ENCODE measurements at regions not wholly inside any gene's neighbourhood (a gene's known extent, or its start where the extent isn't known, plus 50 kb on each side); places are given as distances from the start of the nearest gene placed in this dataset.

DNA sequence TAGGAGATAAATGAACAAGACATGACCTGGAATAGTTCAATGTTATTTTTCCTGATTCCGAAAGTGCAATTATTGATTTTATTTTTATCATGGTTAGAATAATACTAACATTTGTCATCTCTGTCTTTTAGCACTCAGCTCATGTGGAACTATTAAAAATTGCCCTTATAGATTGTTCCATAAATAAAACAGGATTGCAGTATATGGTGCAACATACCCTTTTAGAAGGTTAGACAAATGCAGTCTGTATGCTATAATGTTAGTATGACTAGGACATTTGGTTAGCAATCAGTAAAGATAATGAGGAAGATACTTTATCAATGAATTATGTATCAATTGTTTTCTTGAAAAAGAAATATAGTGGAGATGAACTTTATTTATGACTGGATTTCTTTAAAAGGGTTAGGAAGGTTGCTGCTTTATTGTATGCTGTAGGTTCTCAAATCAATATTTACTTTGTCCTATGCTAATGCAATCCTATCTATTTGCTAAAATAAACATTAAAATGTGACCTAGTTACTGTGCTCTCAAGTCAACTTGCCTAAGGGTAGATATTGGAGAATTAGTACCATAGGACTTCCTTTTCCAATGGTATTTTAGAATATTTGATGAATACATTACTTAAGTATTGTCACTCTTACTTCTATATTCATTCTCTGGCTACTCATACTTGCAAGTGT lies 348.9 kb upstream of the ISL1 start:
- DNase-seq (no peak), ATAC-seq (no peak)
- no peaks in the 10 kb centered on the region for H3K9me3 ChIP-seq
- H3K27me3 ChIP-seq, result no peaks in the 10 kb centered on the region
- intact Hi-C loops (cut with DNase I), result no loop called here
- H3K27ac ChIP-seq, result no peak overlapping the region
- no peak overlapping the region for H3K4me3 ChIP-seq
- no peaks in the 10 kb centered on the region for H3K36me3 ChIP-seq
- no peaks in the 10 kb centered on the region for H3K4me1 ChIP-seq
- TF ChIP-seq, protein P1, sequence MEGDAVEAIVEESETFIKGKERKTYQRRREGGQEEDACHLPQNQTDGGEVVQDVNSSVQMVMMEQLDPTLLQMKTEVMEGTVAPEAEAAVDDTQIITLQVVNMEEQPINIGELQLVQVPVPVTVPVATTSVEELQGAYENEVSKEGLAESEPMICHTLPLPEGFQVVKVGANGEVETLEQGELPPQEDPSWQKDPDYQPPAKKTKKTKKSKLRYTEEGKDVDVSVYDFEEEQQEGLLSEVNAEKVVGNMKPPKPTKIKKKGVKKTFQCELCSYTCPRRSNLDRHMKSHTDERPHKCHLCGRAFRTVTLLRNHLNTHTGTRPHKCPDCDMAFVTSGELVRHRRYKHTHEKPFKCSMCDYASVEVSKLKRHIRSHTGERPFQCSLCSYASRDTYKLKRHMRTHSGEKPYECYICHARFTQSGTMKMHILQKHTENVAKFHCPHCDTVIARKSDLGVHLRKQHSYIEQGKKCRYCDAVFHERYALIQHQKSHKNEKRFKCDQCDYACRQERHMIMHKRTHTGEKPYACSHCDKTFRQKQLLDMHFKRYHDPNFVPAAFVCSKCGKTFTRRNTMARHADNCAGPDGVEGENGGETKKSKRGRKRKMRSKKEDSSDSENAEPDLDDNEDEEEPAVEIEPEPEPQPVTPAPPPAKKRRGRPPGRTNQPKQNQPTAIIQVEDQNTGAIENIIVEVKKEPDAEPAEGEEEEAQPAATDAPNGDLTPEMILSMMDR (IDR thresholded peaks at IDR 0.05), result no peak

DNA sequence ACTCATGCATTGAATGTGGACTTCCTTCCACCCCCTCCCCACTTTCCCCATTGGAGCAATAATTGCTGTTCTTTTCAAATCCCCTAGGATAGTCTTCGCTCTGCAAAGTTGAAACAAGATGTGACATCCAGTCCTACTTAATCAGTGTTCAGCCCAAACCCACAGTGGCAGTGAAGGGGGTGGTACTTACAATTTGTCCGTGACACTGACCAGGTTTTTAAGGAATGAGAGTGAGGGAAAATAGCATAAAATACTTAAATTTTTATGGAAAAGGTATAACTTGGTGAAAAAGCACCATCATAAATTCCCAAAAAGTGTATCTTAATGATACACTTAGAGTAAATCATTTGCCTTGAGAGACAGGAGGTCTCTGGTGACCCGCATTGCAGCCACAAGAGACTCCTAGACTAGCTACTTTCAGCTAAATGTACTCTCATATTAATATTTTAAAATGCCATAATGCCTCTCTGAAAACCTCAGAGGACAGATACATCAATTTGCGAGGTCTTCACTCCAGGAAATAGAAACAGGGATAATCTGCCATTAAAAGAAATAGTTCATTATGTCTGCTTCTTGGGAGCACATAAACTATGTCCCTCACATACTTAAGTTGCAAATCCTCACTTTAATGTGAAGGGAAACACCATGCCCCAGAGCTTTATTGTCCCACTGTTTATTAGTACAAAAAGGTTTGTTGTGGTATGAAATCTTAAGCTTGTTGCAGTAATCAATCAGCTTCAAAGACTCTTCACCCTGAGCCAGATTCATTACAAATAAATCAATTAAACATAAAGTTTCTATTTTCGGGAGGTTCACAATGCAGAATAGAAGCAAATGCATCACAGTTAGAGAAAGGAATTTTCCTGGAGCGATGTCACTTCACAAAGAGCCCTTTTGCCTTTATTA lies 343.6 kb upstream of the ISL1 start:
- DNase-seq (no peak), ATAC-seq (no peak)
- H3K9me3 ChIP-seq, result no peaks in the 10 kb centered on the region
- no peak overlapping the region for H3K27ac ChIP-seq
- TF ChIP-seq, protein P1 (IDR thresholded peaks at IDR 0.05), result no peak
- H3K36me3 ChIP-seq, result no peaks in the 10 kb centered on the region
- H3K27me3 ChIP-seq, result no peaks in the 10 kb centered on the region
- H3K4me1 ChIP-seq, result no peaks in the 10 kb centered on the region
- intact Hi-C loops (cut with DNase I), result no loop called here
- no peak overlapping the region for H3K4me3 ChIP-seq

DNA sequence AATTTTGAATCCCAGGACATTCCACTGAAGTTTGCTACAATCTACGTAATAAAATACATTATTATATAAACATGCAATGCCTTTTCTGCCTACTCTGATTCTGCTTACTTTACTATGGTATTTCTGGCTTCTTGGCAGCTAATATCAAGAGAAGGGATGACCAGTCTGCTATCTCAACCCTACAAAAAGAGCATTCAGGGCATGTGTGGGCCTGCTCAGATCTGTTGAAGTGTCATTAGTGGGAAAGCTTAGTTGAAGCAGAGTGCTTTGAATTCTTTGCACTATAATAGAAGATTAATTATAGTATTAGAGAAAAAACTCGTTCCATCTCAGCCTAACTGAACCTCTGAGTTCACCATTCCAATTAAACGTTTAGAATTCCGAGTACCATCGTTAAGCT lies 339.5 kb upstream of the ISL1 start:
- Histone ChIP-seq H3K27ac (no peak overlapping the region), H3K36me3 (no peaks in the 10 kb centered on the region), H3K27me3 (no peaks in the 10 kb centered on the region), H3K9me3 (no peaks in the 10 kb centered on the region), H3K4me1 (no peaks in the 10 kb centered on the region), H3K4me3 (no peak overlapping the region)
- ATAC-seq (no peak), DNase-seq (no peak)
- intact Hi-C loops (cut with DNase I), result no loop called here
- TF ChIP-seq, protein P1 (IDR thresholded peaks at IDR 0.05), result no peak

DNA sequence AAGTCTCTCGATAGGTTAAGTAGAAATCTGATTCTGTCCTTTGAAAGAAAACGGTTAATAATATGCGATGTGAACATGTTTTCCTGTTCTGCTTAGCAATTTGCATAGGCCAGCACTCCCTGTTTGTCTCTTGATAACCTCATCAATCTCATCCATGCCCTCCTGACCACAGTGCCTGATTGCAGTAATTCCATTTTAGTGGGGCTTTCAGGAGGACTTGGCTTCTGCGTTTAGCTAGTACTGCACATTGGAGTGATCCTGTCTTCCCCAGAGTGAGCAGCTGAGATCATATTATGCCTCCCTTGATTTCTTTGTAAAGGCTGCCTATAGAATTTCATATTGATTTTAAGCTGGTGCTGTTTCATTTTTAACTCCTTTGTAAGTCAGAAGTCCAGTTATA lies 335.9 kb upstream of the ISL1 start:
- DNase-seq, result no peak
- Histone ChIP-seq H3K27me3 (no peaks in the 10 kb centered on the region), H3K36me3 (no peaks in the 10 kb centered on the region), H3K4me1 (no peaks in the 10 kb centered on the region), H3K4me3 (no peak overlapping the region), H3K27ac (no peak overlapping the region), H3K9me3 (no peaks in the 10 kb centered on the region)
- intact Hi-C loops (cut with DNase I), result no loop called here
- TF ChIP-seq, protein P1 (IDR thresholded peaks at IDR 0.05), result no peak
- ATAC-seq, result no peak

DNA sequence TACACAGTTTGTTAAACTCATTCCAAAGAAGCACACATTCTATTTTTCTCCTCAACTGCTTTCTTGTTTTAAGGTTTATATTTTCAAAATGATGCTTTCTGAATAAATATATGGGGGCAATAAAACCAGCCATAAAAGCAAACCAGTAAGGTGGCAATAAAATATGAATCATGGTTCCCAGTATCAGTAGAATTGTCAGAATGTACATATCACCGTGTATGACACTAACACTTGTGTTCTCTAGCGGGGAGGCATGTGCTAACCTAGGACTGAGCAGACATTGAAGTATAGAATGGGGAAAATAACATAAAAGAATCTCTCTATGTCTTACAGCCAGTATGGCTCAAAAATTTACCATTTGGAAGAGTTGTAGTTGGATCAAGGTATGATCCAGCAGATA lies 329.9 kb upstream of the ISL1 start:
- Histone ChIP-seq H3K27me3 (no peaks in the 10 kb centered on the region), H3K36me3 (no peaks in the 10 kb centered on the region), H3K4me3 (no peak overlapping the region), H3K9me3 (no peaks in the 10 kb centered on the region), H3K4me1 (no peaks in the 10 kb centered on the region), H3K27ac (no peak overlapping the region)
- ATAC-seq (no peak), DNase-seq (no peak)
- intact Hi-C loops (cut with DNase I), result no loop called here
- TF ChIP-seq, protein P1 (IDR thresholded peaks at IDR 0.05), result no peak

Data from left lung (tissue), 4 donors.